ENCODE measurements at regions not wholly inside any gene's neighbourhood (a gene's known extent, or its start where the extent isn't known, plus 50 kb on each side); places are given as distances from the start of the nearest gene placed in this dataset.

DNA sequence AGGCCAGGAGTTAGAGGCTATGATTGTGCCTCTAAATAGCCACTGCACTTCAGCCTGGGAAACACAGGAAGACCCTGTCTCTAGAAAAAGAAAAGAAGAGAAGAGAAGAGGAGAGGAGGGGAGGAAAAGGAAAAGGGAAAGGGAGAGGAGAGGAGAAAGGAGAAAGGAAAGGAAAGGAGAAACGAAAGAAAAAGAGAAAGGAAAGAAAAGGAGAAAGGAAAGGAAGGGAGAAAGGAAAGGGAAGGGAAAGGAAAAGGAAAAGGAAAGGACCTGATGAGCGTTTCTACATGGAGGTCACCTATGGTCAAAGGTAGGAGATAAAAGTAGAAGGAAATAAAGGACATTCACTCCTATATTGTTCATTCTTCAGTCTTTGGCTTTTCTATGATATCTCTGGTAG, 109.1 kb upstream of the TRPC4 start:
- DNase-seq = no peak
- CTCF ChIA-PET = no interaction called here

More for the DNA sequence above, 109.1 kb upstream of the TRPC4 start:
- Histone ChIP-seq H2BK120ac (ENCODE audit: low read depth, low read length) (no peak overlapping the region), H3K14ac (replicated peaks; ENCODE audit: low read depth, low read length) (no peak overlapping the region), H3K27me3 (ENCODE audit: control insufficient read depth, insufficient read depth, low read length) (no peaks in the 10 kb centered on the region), H4K20me1 (ENCODE audit: insufficient read depth, low read length) (no peaks in the 10 kb centered on the region), H3K9me1 (ENCODE audit: insufficient read depth, low read length) (no peaks in the 10 kb centered on the region), H3K4me3 (ENCODE audit: insufficient read depth, low read depth, low read length) (no peak overlapping the region), H2BK15ac (ENCODE audit: low read depth, low read length) (no peak overlapping the region), H3K23ac (ENCODE audit: low read depth, low read length) (no peak overlapping the region), H3K4me1 (ENCODE audit: control insufficient read depth, insufficient read depth, low read length) (no peaks in the 10 kb centered on the region), H3K79me1 (ENCODE audit: low read depth in 1 of 2, low read length in 2 of 2) (no peaks in the 10 kb centered on the region), H4K8ac (ENCODE audit: low read depth in 2 of 2, low read length in 2 of 2) (no peak overlapping the region), H3K36me3 (ENCODE audit: control insufficient read depth, insufficient read depth, low read length) (no peaks in the 10 kb centered on the region), H2BK5ac (ENCODE audit: low read depth, low read length, poor library complexity, severe bottlenecking) (no peak overlapping the region), H2AK9ac (replicated peaks; ENCODE audit: low read depth, low read length, poor library complexity) (no peak overlapping the region), H3K56ac (ENCODE audit: extremely low read depth, insufficient read depth, low read length) (no peak overlapping the region; the same call in 1 of the 2 replicates), H2AK5ac (ENCODE audit: low read depth, low read length) (no peak overlapping the region), H3K27ac (ENCODE audit: insufficient read depth, low read length) (no peak overlapping the region), H3K4ac (ENCODE audit: low read depth, low read length) (no peak overlapping the region), H2BK20ac (ENCODE audit: low read depth, low read length) (no peak overlapping the region), H3K18ac (ENCODE audit: low read depth, low read length) (no peak overlapping the region), H4K5ac (ENCODE audit: low read depth, low read length) (no peak overlapping the region), H2AFZ (replicated peaks; ENCODE audit: low read length, poor library complexity) (no peak overlapping the region), H3K9me3 (ENCODE audit: control insufficient read depth, insufficient read depth, low read length) (no peaks in the 10 kb centered on the region), H4K91ac (ENCODE audit: insufficient read depth, low read depth, low read length) (no peak overlapping the region), H3K4me2 (ENCODE audit: low read depth, low read length) (no peak overlapping the region; the same call in 1 of the 2 replicates), H3K9ac (ENCODE audit: low read depth, low read length) (no peak overlapping the region)
- in situ Hi-C loops (cut with MboI; ENCODE audit: low sequenced_read_pairs) (no loop called here), intact Hi-C loops (cut with micrococcal nuclease) (no loop called here), dilution Hi-C loops (cut with HindIII; ENCODE audit: low sequenced_read_pairs, unreplicated experiment) (no loop called here)
- BruUV-seq (replicated peaks) = no TSS peak
- POLR2A ChIA-PET (ENCODE audit: unreplicated experiment) = no interaction called here
- TF ChIP-seq CHD1 (IDR thresholded peaks at IDR 0.05; ENCODE audit: low read depth, low read length) = no peak
- no peak for TF ChIP-seq SMC3 (IDR thresholded peaks at IDR 0.05; ENCODE audit: low read depth, low read length)
- TF ChIP-seq BHLHE40 (IDR thresholded peaks at IDR 0.05; ENCODE audit: low read depth, low read length) = no peak
- TF ChIP-seq MAFK (IDR thresholded peaks at IDR 0.05; ENCODE audit: low read depth, low read length) = no peak
- no peak for TF ChIP-seq CTCF (conservative IDR thresholded peaks at IDR 0.05; ENCODE audit: low read depth, low read length)
- TF ChIP-seq MAZ (IDR thresholded peaks at IDR 0.05; ENCODE audit: borderline replicate concordance, low read depth, low read length) = no peak
- no peak for TF ChIP-seq MXI1 (IDR thresholded peaks at IDR 0.05; ENCODE audit: borderline replicate concordance, low read depth, low read length)
- no peak for TF ChIP-seq NFE2L2 (IDR thresholded peaks at IDR 0.05; ENCODE audit: low read depth, low read length)
- TF ChIP-seq USF2 (IDR thresholded peaks at IDR 0.05; ENCODE audit: low read depth, low read length) = no peak
- no peak for TF ChIP-seq RFX5 (IDR thresholded peaks at IDR 0.05; ENCODE audit: low read depth, low read length)
- no CpG with 5 or more reads among the region's 2 CpGs for WGBS, 2 experiments (ENCODE audit: extremely low coverage in 2 of 2, insufficient read length in 1 of 2)
- ATAC-seq (ENCODE audit: low read depth) = no peak
